Suprapubic skin (tissue), 4 donors: ENCODE measurements at regions not wholly inside any gene's neighbourhood (a gene's known extent, or its start where the extent isn't known, plus 50 kb on each side); places are given as distances from the start of the nearest gene placed in this dataset.

Experiments
- EP300 ChIP-seq: sonication (generic); formaldehyde crosslinking; IDR thresholded peaks from one replicate; pipeline ENCODE4 v1.6.1; 2017; ENCODE audit warnings: antibody characterized with exemption
- POLR2A ChIP-seq, 2 donors: fragments of 450-650 bp; IDR thresholded peaks; one replicate each; pipeline ENCODE4 v1.6.1; 2017; ENCODE audit warnings: antibody characterized with exemption in 2 of 2, mild to moderate bottlenecking in 2 of 2, moderate library complexity in 2 of 2
- POLR2AphosphoS5 ChIP-seq, 3 donors: sonication (generic); formaldehyde crosslinking; IDR thresholded peaks; one replicate each; pipeline ENCODE4 v1.6.1; 2017; ENCODE audit warnings: antibody characterized with exemption in 3 of 3
- TF ChIP-seq, protein P1 (sequence below), 2 donors: fragments of 200-600 bp in 1 of 2; fragments of 450-650 bp in 1 of 2; sonication (generic) in 1 of 2; IDR thresholded peaks; one replicate each; pipeline ENCODE4 v1.5.1; 2016 to 2019; ENCODE audit warnings: antibody characterized with exemption in 2 of 2, mild to moderate bottlenecking in 1 of 2, moderate library complexity in 1 of 2

- TF ChIP-seq POLR2A (IDR thresholded peaks at IDR 0.05) = no peak
- TF ChIP-seq, protein P1, sequence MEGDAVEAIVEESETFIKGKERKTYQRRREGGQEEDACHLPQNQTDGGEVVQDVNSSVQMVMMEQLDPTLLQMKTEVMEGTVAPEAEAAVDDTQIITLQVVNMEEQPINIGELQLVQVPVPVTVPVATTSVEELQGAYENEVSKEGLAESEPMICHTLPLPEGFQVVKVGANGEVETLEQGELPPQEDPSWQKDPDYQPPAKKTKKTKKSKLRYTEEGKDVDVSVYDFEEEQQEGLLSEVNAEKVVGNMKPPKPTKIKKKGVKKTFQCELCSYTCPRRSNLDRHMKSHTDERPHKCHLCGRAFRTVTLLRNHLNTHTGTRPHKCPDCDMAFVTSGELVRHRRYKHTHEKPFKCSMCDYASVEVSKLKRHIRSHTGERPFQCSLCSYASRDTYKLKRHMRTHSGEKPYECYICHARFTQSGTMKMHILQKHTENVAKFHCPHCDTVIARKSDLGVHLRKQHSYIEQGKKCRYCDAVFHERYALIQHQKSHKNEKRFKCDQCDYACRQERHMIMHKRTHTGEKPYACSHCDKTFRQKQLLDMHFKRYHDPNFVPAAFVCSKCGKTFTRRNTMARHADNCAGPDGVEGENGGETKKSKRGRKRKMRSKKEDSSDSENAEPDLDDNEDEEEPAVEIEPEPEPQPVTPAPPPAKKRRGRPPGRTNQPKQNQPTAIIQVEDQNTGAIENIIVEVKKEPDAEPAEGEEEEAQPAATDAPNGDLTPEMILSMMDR (IDR thresholded peaks at IDR 0.05) = no peak
- no peak for TF ChIP-seq EP300
- TF ChIP-seq POLR2AphosphoS5 (IDR thresholded peaks at IDR 0.05) = no peak
Measured at GRCh38 chr13:103634066-103634465, 567.8 kb upstream of the SLC10A2 start.
